SH-SY5Y (cell line): ENCODE measurements at regions not wholly inside any gene's neighbourhood (a gene's known extent, or its start where the extent isn't known, plus 50 kb on each side); places are given as distances from the start of the nearest gene placed in this dataset.

Experiments used
- GATA2 ChIP-seq: IDR thresholded peaks from 2 replicates; pipeline ENCODE4 v1.6.1; 2011; ENCODE audit warnings: mild to moderate bottlenecking, low read depth, low read length
- GATA3 ChIP-seq: IDR thresholded peaks from 2 replicates; pipeline ENCODE4 v1.6.1; 2011; ENCODE audit warnings: low read depth, mild to moderate bottlenecking, low read length, moderate library complexity

DNA sequence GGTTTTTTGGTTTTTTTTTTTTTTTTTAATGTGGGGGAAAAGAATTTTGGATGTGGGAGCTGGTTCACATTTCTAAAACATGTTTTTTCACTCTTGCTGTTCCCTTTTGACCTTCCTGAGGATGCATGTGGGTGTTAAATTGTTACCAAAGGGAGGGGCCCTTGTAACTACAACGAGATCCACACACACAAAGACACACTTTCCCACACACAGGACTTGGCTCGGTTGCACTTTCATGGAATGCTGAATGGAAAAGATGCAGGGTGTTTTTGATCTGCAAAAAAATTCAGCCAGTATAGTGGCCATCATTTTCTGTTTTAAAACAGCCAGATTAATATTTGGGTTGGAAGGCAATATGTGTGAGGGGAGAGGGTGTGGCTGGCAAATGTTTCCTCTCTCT is 576.9 kb downstream of the EBF1 start:
- no peak for TF ChIP-seq GATA2
- no peak for TF ChIP-seq GATA3
